Neural crest cell (in vitro differentiated cells): ENCODE measurements at regions not wholly inside any gene's neighbourhood (a gene's known extent, or its start where the extent isn't known, plus 50 kb on each side); places are given as distances from the start of the nearest gene placed in this dataset.
"Not testable (repeated sequence)": the region's sequence is repeated elsewhere in the genome, so short reads cannot be mapped to it uniquely, and the experiment has no call there.

Experiments used
- DNase-seq: peaks from one replicate; pipeline ENCODE4 v3.0.0; 2021; ENCODE audit warnings: low read depth, mixed read lengths, low spot score
- H3K27ac Mint-ChIP-seq: one replicate; pipeline ENCODE4 v1.8.0; 2021; ENCODE audit warnings: mild to moderate bottlenecking, mixed read lengths; ENCODE audit not compliant: unreplicated experiment
- H3K27me3 Mint-ChIP-seq: 2 replicates; pipeline ENCODE4 v1.8.0; 2021; ENCODE audit warnings: low read depth, mild to moderate bottlenecking, mixed read lengths
- H3K36me3 Mint-ChIP-seq: 2 replicates; pipeline ENCODE4 v1.8.0; 2021; ENCODE audit warnings: low read depth, mild to moderate bottlenecking, mixed read lengths
- H3K4me1 Mint-ChIP-seq: 2 replicates; pipeline ENCODE4 v1.8.0; 2021; ENCODE audit warnings: mixed read lengths
- H3K4me3 Mint-ChIP-seq: one replicate; pipeline ENCODE4 v1.8.0; 2021; ENCODE audit warnings: mild to moderate bottlenecking, mixed read lengths
- H3K9me3 Mint-ChIP-seq: 2 replicates; pipeline ENCODE4 v1.8.0; 2021; ENCODE audit warnings: mixed read lengths
- TF ChIP-seq, protein P1 (sequence below): fragments of 200-600 bp; sonication (generic); conservative IDR thresholded peaks from 2 replicates; pipeline ENCODE4 v1.5.0; 2021; ENCODE audit warnings: antibody characterized with exemption, mild to moderate bottlenecking

DNA sequence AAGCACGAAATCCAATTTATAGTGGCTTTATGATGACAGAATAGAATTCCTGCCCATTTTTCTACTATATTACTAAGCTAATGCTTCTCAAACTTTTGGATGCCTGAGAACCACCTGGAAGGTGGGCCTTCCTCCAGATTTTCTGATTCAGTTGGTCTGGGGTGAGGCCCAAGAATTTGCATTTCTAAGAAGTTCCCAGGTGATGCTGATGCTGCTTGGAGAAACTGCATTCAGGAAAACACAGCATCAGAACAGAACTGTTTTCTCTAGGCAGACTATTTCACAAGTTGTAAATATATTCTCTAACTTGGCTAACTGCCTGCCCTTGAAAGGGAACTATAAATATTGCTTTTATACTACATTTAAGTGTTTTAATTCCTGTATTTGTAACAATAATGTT lies 644.9 kb upstream of the DPPA4 start:
- Mint-ChIP-seq H3K4me3 (no peak overlapping the region), H3K9me3 (no peaks in the 10 kb centered on the region), H3K27me3 (no peaks in the 10 kb centered on the region), H3K4me1 (no peaks in the 10 kb centered on the region), H3K27ac (no peak overlapping the region), H3K36me3 (no peaks in the 10 kb centered on the region)
- no peak for DNase-seq
- TF ChIP-seq, protein P1, sequence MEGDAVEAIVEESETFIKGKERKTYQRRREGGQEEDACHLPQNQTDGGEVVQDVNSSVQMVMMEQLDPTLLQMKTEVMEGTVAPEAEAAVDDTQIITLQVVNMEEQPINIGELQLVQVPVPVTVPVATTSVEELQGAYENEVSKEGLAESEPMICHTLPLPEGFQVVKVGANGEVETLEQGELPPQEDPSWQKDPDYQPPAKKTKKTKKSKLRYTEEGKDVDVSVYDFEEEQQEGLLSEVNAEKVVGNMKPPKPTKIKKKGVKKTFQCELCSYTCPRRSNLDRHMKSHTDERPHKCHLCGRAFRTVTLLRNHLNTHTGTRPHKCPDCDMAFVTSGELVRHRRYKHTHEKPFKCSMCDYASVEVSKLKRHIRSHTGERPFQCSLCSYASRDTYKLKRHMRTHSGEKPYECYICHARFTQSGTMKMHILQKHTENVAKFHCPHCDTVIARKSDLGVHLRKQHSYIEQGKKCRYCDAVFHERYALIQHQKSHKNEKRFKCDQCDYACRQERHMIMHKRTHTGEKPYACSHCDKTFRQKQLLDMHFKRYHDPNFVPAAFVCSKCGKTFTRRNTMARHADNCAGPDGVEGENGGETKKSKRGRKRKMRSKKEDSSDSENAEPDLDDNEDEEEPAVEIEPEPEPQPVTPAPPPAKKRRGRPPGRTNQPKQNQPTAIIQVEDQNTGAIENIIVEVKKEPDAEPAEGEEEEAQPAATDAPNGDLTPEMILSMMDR = no peak

DNA sequence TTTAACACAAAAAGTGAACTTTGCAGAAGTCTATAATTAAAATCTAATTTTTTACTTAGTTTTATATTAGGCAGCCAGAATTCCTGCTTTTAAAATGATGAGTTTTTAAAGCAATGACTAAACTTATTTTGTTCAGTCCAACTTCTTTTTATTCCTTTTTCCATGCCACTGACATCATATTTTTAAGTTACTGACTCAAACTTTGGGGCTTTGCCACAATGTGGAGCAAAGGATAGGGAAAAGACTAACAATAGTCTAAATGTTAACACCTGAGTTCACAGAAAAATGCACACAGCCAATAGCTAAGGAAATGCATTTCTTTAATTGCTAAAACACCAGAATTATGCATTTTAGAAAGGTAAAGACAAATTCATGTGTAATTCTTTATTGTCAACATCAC lies 647.6 kb upstream of the DPPA4 start:
- no peaks in the 10 kb centered on the region for H3K36me3 Mint-ChIP-seq

DNA sequence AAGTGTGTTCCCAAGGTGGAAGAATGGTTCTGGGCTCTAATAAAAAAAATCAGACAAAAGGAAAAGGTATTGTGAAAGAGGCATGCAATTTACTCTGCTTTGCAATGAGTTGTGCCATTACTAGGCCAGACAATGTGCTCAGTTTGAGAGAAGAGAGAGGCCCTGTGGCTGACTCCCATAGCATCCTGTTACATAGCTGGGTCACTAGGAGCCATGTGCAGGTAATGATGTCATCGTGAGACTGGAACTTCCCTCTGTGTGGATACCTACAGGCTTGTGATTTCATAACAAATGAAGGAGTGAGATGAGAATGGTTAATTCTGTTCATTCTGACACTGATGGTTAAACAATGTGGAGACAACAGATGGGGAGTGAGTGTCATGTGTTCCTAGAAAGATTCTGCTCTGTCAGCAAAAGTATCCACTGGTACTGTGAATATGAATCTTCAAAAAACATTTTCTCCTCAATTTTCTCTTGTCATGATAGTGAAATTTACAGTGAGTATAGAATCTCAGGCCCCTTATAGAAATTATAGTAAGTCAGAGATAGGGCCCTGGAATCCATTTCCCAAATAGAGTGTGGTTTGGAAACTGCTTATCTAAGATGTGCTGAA lies 648.7 kb upstream of the DPPA4 start:
- H3K4me1 Mint-ChIP-seq = no peaks in the 10 kb centered on the region
- TF ChIP-seq, protein P1 = no peak
- H3K4me3 Mint-ChIP-seq = no peak overlapping the region
- H3K27me3 Mint-ChIP-seq = no peaks in the 10 kb centered on the region
- no peaks in the 10 kb centered on the region for H3K36me3 Mint-ChIP-seq
- DNase-seq = no peak
- H3K9me3 Mint-ChIP-seq = peaks cover 4% of the 10 kb centered on the region
- no peak overlapping the region for H3K27ac Mint-ChIP-seq

More for the DNA sequence above, 647.6 kb upstream of the DPPA4 start:
- Mint-ChIP-seq H3K27me3 (no peaks in the 10 kb centered on the region), H3K4me3 (no peak overlapping the region), H3K9me3 (no peaks in the 10 kb centered on the region), H3K4me1 (no peaks in the 10 kb centered on the region), H3K27ac (no peak overlapping the region)
- TF ChIP-seq, protein P1 = no peak
- no peak for DNase-seq

DNA sequence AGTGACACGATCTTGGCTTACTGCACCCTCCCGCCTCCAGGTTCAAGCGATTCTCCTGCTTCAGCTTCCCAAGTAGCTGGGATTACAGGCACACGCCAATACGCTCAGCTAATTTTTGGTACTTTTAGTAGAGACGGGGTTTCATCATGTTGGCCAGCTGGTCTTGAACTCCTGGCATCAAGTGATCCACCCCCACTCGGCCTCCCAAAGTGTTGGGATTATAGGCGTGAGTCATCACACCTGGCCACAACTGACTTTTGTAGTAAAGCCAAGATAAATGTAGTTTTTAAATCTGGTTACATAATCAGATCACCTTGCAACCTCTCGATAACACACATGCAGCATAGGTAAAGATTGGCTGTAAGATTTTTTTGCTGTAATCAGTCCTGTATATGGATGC lies 657.5 kb upstream of the DPPA4 start:
- H3K27ac Mint-ChIP-seq = no peak overlapping the region
- no peak for DNase-seq
- TF ChIP-seq, protein P1 = no peak
- no peaks in the 10 kb centered on the region for H3K27me3 Mint-ChIP-seq
- H3K36me3 Mint-ChIP-seq = no peaks in the 10 kb centered on the region
- H3K4me1 Mint-ChIP-seq = no peaks in the 10 kb centered on the region
- no peak overlapping the region for H3K4me3 Mint-ChIP-seq
- H3K9me3 Mint-ChIP-seq = peaks cover 10% of the 10 kb centered on the region

DNA sequence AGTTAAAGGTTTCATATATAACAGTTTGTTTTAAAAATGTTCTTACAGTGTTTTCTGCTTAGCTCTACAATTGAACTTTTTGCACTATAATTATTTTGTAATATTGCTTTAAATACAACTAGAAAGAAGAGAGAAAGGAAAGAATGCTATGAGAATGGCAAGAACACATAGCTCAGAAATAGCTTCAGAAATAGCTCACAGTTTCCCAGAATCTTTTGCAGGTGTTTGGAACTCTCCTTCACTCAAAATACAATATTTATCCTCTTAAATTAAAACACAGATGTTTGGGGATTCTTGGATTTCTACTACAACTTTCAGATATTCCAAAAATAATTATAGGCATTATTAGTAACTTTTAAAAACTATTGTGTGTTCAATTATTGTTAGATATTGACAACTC lies 658.0 kb upstream of the DPPA4 start:
- Mint-ChIP-seq H3K36me3 (no peaks in the 10 kb centered on the region), H3K4me1 (no peaks in the 10 kb centered on the region), H3K9me3 (peaks cover 10% of the 10 kb centered on the region), H3K27ac (no peak overlapping the region), H3K27me3 (no peaks in the 10 kb centered on the region), H3K4me3 (no peak overlapping the region)
- TF ChIP-seq, protein P1 = no peak
- no peak for DNase-seq

DNA sequence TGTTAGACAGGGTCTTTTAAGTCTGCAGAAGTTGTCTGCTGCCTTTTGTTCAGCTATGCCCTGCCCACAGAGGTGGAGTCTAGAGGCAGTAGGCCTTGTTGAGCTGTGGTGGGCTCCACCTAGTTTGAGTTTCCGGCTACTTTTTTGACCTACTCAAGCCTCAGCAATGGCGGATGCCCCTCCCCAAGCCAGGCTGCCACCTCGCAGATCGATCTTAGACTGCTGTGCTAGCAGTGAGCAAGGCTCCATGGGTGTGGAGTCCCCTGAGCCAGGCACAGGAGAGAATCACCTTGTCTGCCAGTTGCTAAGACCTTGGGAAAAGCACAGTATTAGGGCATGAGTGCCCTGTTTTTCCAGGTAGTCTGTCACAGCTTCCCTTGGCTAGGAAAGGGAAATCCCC lies 664.6 kb upstream of the DPPA4 start:
- H3K4me3 Mint-ChIP-seq, H3K9me3 Mint-ChIP-seq, H3K36me3 Mint-ChIP-seq, H3K27me3 Mint-ChIP-seq, H3K4me1 Mint-ChIP-seq, H3K27ac Mint-ChIP-seq, DNase-seq: not testable (repeated sequence)
